ENCODE measurements at regions not wholly inside any gene's neighbourhood (a gene's known extent, or its start where the extent isn't known, plus 50 kb on each side); places are given as distances from the start of the nearest gene placed in this dataset.

- H3K4me3 Mint-ChIP-seq (ENCODE audit: low read depth, unreplicated experiment) = no peak overlapping the region
- no TSS peak for BruUV-seq (replicated peaks)
- no peak for TF ChIP-seq CTCF (IDR thresholded peaks at IDR 0.05; ENCODE audit: unreplicated experiment)
- DNase-seq = no peak
- no peak overlapping the region for H3K27ac Mint-ChIP-seq (ENCODE audit: unreplicated experiment)
- H3K27me3 Mint-ChIP-seq (ENCODE audit: unreplicated experiment) = no peaks in the 10 kb centered on the region
- no peaks in the 10 kb centered on the region for H3K9me3 Mint-ChIP-seq (ENCODE audit: low read depth, unreplicated experiment)
- no peaks in the 10 kb centered on the region for H3K36me3 Mint-ChIP-seq (ENCODE audit: insufficient read depth, unreplicated experiment)
- peaks cover 6% of the 10 kb centered on the region for H3K4me1 Mint-ChIP-seq (ENCODE audit: low read depth, unreplicated experiment)
- CTCF ChIA-PET = no interaction called here
- intact Hi-C loops (cut with micrococcal nuclease; ENCODE audit: unreplicated experiment) = no loop called here
Measured at GRCh38 chr2:144227427-144228105, 292.4 kb downstream of the ZEB2 start.

GRCh38 chr2:144225076-144225475, 294.8 kb downstream of the ZEB2 start:
- H3K27ac Mint-ChIP-seq (ENCODE audit: unreplicated experiment) = no peak overlapping the region
- H3K9me3 Mint-ChIP-seq (ENCODE audit: low read depth, unreplicated experiment) = no peaks in the 10 kb centered on the region
- no TSS peak for BruUV-seq (replicated peaks)
- no peak overlapping the region for H3K4me3 Mint-ChIP-seq (ENCODE audit: low read depth, unreplicated experiment)
- no peaks in the 10 kb centered on the region for H3K4me1 Mint-ChIP-seq (ENCODE audit: low read depth, unreplicated experiment)
- DNase-seq = no peak
- H3K27me3 Mint-ChIP-seq (ENCODE audit: unreplicated experiment) = no peaks in the 10 kb centered on the region
- no peak for TF ChIP-seq CTCF (IDR thresholded peaks at IDR 0.05; ENCODE audit: unreplicated experiment)
- CTCF ChIA-PET = no interaction called here
- no peaks in the 10 kb centered on the region for H3K36me3 Mint-ChIP-seq (ENCODE audit: insufficient read depth, unreplicated experiment)
- intact Hi-C loops (cut with micrococcal nuclease; ENCODE audit: unreplicated experiment) = no loop called here

- CTCF ChIA-PET = no interaction called here
- no peaks in the 10 kb centered on the region for H3K27me3 Mint-ChIP-seq (ENCODE audit: unreplicated experiment)
- no peaks in the 10 kb centered on the region for H3K9me3 Mint-ChIP-seq (ENCODE audit: low read depth, unreplicated experiment)
- no peak for TF ChIP-seq CTCF (IDR thresholded peaks at IDR 0.05; ENCODE audit: unreplicated experiment)
- H3K4me1 Mint-ChIP-seq (ENCODE audit: low read depth, unreplicated experiment) = no peaks in the 10 kb centered on the region
- H3K4me3 Mint-ChIP-seq (ENCODE audit: low read depth, unreplicated experiment) = no peak overlapping the region
- DNase-seq = no peak
- no peak overlapping the region for H3K27ac Mint-ChIP-seq (ENCODE audit: unreplicated experiment)
- BruUV-seq (replicated peaks) = no TSS peak
- H3K36me3 Mint-ChIP-seq (ENCODE audit: insufficient read depth, unreplicated experiment) = no peaks in the 10 kb centered on the region
- intact Hi-C loops (cut with micrococcal nuclease; ENCODE audit: unreplicated experiment) = no loop called here
Measured at GRCh38 chr2:144224472-144224871, 295.4 kb downstream of the ZEB2 start.

GRCh38 chr2:144219979-144220378, 299.9 kb downstream of the ZEB2 start:
- no TSS peak for BruUV-seq (replicated peaks)
- intact Hi-C loops (cut with micrococcal nuclease; ENCODE audit: unreplicated experiment) = no loop called here
- Mint-ChIP-seq H3K27ac (ENCODE audit: unreplicated experiment) (no peak overlapping the region), H3K9me3 (ENCODE audit: low read depth, unreplicated experiment) (no peaks in the 10 kb centered on the region), H3K4me3 (ENCODE audit: low read depth, unreplicated experiment) (no peak overlapping the region), H3K36me3 (ENCODE audit: insufficient read depth, unreplicated experiment) (no peaks in the 10 kb centered on the region), H3K4me1 (ENCODE audit: low read depth, unreplicated experiment) (peaks cover 15% of the 10 kb centered on the region), H3K27me3 (ENCODE audit: unreplicated experiment) (no peaks in the 10 kb centered on the region)
- CTCF ChIA-PET = no interaction called here
- no peak for TF ChIP-seq CTCF (IDR thresholded peaks at IDR 0.05; ENCODE audit: unreplicated experiment)
- no peak for DNase-seq
